GM23338 (cell line): ENCODE measurements at regions not wholly inside any gene's neighbourhood (a gene's known extent, or its start where the extent isn't known, plus 50 kb on each side); places are given as distances from the start of the nearest gene placed in this dataset.

ENCODE experiments used
- ATAC-seq: fragments of 200-7000 bp; cut with Tn5 transposase; 3 replicates; pipeline ENCODE4 v1.9.1; 2020
- DNase-seq: peaks from one replicate; pipeline ENCODE4 v3.0.0-alpha.2; 2015; ENCODE audit warnings: low spot score
- H2AFZ ChIP-seq: fragments of 200-600 bp; sonication (generic); 2 replicates; pipeline ENCODE4 v1.8.0; 2016; ENCODE audit warnings: antibody characterized with exemption, mild to moderate bottlenecking, moderate library complexity
- H3F3A ChIP-seq: fragments of 200-600 bp; sonication (generic); replicated peaks from 2 replicates; pipeline ENCODE4 v1.8.0; 2017; ENCODE audit warnings: antibody characterized with exemption, mixed run types, low read depth
- H3K27ac ChIP-seq: fragments of 200-600 bp; sonication (generic); 2 replicates; pipeline ENCODE4 v1.6.1; 2016; ENCODE audit warnings: low read depth
- H3K27me3 ChIP-seq: fragments of 200-600 bp; sonication (generic); 2 replicates; pipeline ENCODE4 v1.8.0; 2016; ENCODE audit warnings: mild to moderate bottlenecking, mixed run types, moderate library complexity; ENCODE audit not compliant: insufficient read depth
- H3K36me3 ChIP-seq: fragments of 200-600 bp; sonication (generic); 2 replicates; pipeline ENCODE4 v1.8.0; 2016; ENCODE audit warnings: mild to moderate bottlenecking; ENCODE audit not compliant: insufficient read depth
- H3K4me1 ChIP-seq: fragments of 200-600 bp; sonication (generic); 2 replicates; pipeline ENCODE4 v1.8.0; 2016; ENCODE audit warnings: mild to moderate bottlenecking, moderate library complexity; ENCODE audit not compliant: insufficient read depth
- H3K4me2 ChIP-seq: fragments of 200-600 bp; sonication (generic); 2 replicates; pipeline ENCODE4 v1.7.1; 2017; ENCODE audit warnings: mixed run types
- H3K4me3 ChIP-seq: fragments of 200-600 bp; sonication (generic); 2 replicates; pipeline ENCODE4 v1.6.1; 2016; ENCODE audit warnings: mixed run types
- H3K79me2 ChIP-seq: fragments of 200-600 bp; sonication (generic); replicated peaks from 2 replicates; pipeline ENCODE4 v1.8.0; 2017; ENCODE audit warnings: mild to moderate bottlenecking; ENCODE audit not compliant: insufficient read depth
- H3K9me2 ChIP-seq: fragments of 200-600 bp; sonication (generic); 2 replicates; pipeline ENCODE4 v1.8.0; 2017; ENCODE audit not compliant: insufficient read depth
- H4K20me1 ChIP-seq: fragments of 200-600 bp; sonication (generic); replicated peaks from 2 replicates; pipeline ENCODE4 v1.8.0; 2017; ENCODE audit warnings: mild to moderate bottlenecking; ENCODE audit not compliant: insufficient read depth
- H3K27ac Mint-ChIP-seq: 2 replicates; pipeline ENCODE4 v1.8.0; 2020; ENCODE audit warnings: inconsistent platforms, mild to moderate bottlenecking, moderate library complexity, mixed read lengths
- H3K27me3 Mint-ChIP-seq: 3 replicates; pipeline ENCODE4 v1.8.0; 2022; ENCODE audit warnings: low read depth, mild to moderate bottlenecking, moderate library complexity, mixed read lengths, inconsistent platforms; ENCODE audit not compliant: insufficient read depth, poor library complexity
- H3K36me3 Mint-ChIP-seq: 3 replicates; pipeline ENCODE4 v1.8.0; 2021; ENCODE audit warnings: low read depth, mild to moderate bottlenecking, inconsistent platforms, moderate library complexity, mixed read lengths
- H3K4me1 Mint-ChIP-seq: 3 replicates; pipeline ENCODE4 v1.8.0; 2020; ENCODE audit warnings: mild to moderate bottlenecking, inconsistent platforms, mixed read lengths
- H3K4me3 Mint-ChIP-seq: 3 replicates; pipeline ENCODE4 v1.8.0; 2021; ENCODE audit warnings: moderate library complexity, mild to moderate bottlenecking, inconsistent platforms, mixed read lengths
- H3K9me3 Mint-ChIP-seq: 3 replicates; pipeline ENCODE4 v1.8.0; 2020; ENCODE audit warnings: moderate library complexity, mild to moderate bottlenecking, inconsistent platforms, mixed read lengths
- CREB1 ChIP-seq: fragments of 250-450 bp; sonication (Bioruptor Pico); IDR thresholded peaks from 2 replicates; pipeline ENCODE4 v1.5.0; 2020; ENCODE audit warnings: low read depth, mild to moderate bottlenecking, moderate library complexity
- NANOG ChIP-seq: IDR thresholded peaks from 2 replicates; pipeline ENCODE4 v1.6.1; 2016; ENCODE audit warnings: antibody characterized with exemption, borderline replicate concordance
- STAT1 ChIP-seq: IDR thresholded peaks from one replicate; pipeline ENCODE4 v1.6.1; 2016; ENCODE audit warnings: antibody characterized with exemption; ENCODE audit not compliant: unreplicated experiment
- ZNF462 ChIP-seq: fragments of 250-450 bp; sonication (Bioruptor Pico); IDR thresholded peaks from 2 replicates; pipeline ENCODE4 v1.5.0; 2020; ENCODE audit warnings: mild to moderate bottlenecking, moderate library complexity
- TF ChIP-seq, protein P1 (sequence below), 2 experiments: fragments of 200-600 bp in 1 of 2; sonication (generic) in 1 of 2; conservative IDR thresholded peaks; 2 replicates each; pipeline versions ENCODE4 v1.5.1 to v1.6.1; 2016 to 2017; ENCODE audit warnings: antibody characterized with exemption in 2 of 2, low read depth in 2 of 2, mild to moderate bottlenecking in 2 of 2, moderate library complexity in 1 of 2
- TF ChIP-seq, protein P2 (sequence below): IDR thresholded peaks from 2 replicates; pipeline ENCODE4 v1.6.1; 2016; ENCODE audit warnings: antibody characterized with exemption

DNA sequence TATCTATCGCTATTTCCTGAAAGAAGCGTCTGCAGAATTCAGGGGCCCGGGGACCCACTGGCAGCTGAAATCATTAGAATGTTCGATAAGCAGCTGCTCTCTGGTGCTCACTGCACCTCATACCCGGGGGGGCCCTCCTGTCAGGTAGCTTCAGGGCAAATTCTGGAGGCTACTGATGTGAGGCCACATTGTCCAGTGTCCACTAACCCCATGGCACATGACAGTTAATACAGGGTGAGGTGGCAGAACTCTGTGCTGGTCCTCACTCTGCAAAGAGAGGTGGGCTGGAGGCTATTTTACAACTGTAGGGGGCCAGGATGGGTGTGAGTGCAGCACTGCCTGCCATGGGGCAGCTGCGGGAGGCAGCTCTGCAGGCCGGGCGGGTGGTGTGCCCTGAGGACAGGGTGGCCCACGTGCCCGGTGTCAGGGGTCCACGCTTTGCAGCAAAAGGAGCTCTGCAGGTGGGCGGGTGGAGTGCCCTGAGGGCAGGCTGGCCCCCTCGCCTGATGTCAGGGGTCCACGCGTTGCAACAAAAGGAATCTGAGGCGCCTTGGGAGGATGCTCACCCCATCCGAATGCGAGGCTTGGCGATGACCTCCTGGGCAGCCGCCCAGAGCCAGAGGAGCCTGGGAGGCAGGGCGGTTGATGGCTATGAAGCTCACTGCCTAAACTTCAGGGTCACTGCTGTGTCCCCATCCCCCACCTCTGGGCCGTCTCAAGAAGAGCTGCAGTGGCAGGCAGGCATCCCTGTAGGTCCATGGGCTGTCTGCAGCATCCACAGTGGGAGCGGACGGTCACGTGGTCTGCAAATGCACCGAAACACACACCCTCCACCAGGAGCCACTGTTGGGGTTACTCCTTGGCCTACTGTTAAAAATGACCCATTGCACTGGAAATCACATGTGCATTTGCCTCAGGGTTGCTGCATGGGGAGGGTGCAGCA, 207.0 kb upstream of the SALL3 start:
- no peak overlapping the region for H3K4me2 ChIP-seq
- H3F3A ChIP-seq, result no peaks in the 10 kb centered on the region
- no peak overlapping the region for H2AFZ ChIP-seq
- no peaks in the 10 kb centered on the region for H3K27me3 ChIP-seq
- no peaks in the 10 kb centered on the region for H3K4me1 ChIP-seq
- no peaks in the 10 kb centered on the region for H3K79me2 ChIP-seq
- ATAC-seq (no peak), DNase-seq (no peak)
- Mint-ChIP-seq H3K4me1 (peaks cover 6% of the 10 kb centered on the region; the same call in 1 of the 3 replicates), H3K9me3 (peaks cover 94% of the 10 kb centered on the region), H3K27me3 (peaks cover 16% of the 10 kb centered on the region), H3K36me3 (peaks cover 24% of the 10 kb centered on the region), H3K4me3 (no peak overlapping the region), H3K27ac (no peak overlapping the region)
- no peaks in the 10 kb centered on the region for H3K9me2 ChIP-seq
- no peak overlapping the region for H3K27ac ChIP-seq
- H3K4me3 ChIP-seq, result no peak overlapping the region
- no peaks in the 10 kb centered on the region for H3K36me3 ChIP-seq
- H4K20me1 ChIP-seq, result no peaks in the 10 kb centered on the region
- no peak for TF ChIP-seq NANOG
- TF ChIP-seq ZNF462 (CRISPR knock-in tag), result no peak
- TF ChIP-seq, protein P1, sequence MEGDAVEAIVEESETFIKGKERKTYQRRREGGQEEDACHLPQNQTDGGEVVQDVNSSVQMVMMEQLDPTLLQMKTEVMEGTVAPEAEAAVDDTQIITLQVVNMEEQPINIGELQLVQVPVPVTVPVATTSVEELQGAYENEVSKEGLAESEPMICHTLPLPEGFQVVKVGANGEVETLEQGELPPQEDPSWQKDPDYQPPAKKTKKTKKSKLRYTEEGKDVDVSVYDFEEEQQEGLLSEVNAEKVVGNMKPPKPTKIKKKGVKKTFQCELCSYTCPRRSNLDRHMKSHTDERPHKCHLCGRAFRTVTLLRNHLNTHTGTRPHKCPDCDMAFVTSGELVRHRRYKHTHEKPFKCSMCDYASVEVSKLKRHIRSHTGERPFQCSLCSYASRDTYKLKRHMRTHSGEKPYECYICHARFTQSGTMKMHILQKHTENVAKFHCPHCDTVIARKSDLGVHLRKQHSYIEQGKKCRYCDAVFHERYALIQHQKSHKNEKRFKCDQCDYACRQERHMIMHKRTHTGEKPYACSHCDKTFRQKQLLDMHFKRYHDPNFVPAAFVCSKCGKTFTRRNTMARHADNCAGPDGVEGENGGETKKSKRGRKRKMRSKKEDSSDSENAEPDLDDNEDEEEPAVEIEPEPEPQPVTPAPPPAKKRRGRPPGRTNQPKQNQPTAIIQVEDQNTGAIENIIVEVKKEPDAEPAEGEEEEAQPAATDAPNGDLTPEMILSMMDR (conservative IDR thresholded peaks at IDR 0.05; ENCODE audit: low read depth in 2 of 2), result no peak
- no peak for TF ChIP-seq STAT1
- TF ChIP-seq, protein P2, sequence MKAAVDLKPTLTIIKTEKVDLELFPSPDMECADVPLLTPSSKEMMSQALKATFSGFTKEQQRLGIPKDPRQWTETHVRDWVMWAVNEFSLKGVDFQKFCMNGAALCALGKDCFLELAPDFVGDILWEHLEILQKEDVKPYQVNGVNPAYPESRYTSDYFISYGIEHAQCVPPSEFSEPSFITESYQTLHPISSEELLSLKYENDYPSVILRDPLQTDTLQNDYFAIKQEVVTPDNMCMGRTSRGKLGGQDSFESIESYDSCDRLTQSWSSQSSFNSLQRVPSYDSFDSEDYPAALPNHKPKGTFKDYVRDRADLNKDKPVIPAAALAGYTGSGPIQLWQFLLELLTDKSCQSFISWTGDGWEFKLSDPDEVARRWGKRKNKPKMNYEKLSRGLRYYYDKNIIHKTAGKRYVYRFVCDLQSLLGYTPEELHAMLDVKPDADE, result no peak
- no peak for TF ChIP-seq CREB1 (CRISPR knock-in tag)
